Heart left ventricle (tissue), 13 donors: ENCODE measurements at regions not wholly inside any gene's neighbourhood (a gene's known extent, or its start where the extent isn't known, plus 50 kb on each side); places are given as distances from the start of the nearest gene placed in this dataset.

Source experiments
- CTCF ChIP-seq, 12 donors: fragments of 200-600 bp; sonication (generic) in 4 of 12; IDR thresholded peaks; one replicate each; pipeline versions ENCODE4 v1.5.0 to v1.8.0; 2018 to 2022; ENCODE audit warnings: antibody characterized with exemption in 12 of 12, mild to moderate bottlenecking in 5 of 12
- POLR2A ChIP-seq, 2 donors: fragments of 450-650 bp; IDR thresholded peaks; one replicate each; pipeline ENCODE4 v1.6.1; 2017; ENCODE audit warnings: antibody characterized with exemption in 2 of 2, mild to moderate bottlenecking in 2 of 2, moderate library complexity in 2 of 2
- donor health status: ischemic (EF 13 %, LVEDD 7.1; RV severe dilation, severe dysfunction).
- donor health status: DM: no; HTN: yes; CAD: no.
- donor health status: DM: no; HTN: no; CAD: no.
- donor health status: ischemic (EF 25% LVEDD 6.9; RV normal size, moderate dysfunction).
- donor health status: ischemic (EF 25% LVEDD 5.7; RV mildly dilated, moderate dysfunction).
- donor health status: ischemic (EF 35%, LVEDD 5.7; RV mildly dilated, moderate dysfunction).
- donor health status: nonischemic (EF 11% LVEDD 7.7; RV severe dilation, severe dysfunction).
- donor health status: DM: yes; HTN: yes; CAD: no.
- donor health status: PGD.
- donor health status: ischemic (EF 29% LVEDD 5.4; RV normal size, mild dysfunction).
- donor health status: nonischemic (EF 23%, LVEDD 6.1; RV moderate dilation, normal function).

GRCh38 chr6:27065183-27065582 lies 182.3 kb upstream of the PRSS16 start:
- no peak for TF ChIP-seq CTCF (IDR thresholded peaks at IDR 0.05)
- TF ChIP-seq POLR2A (IDR thresholded peaks at IDR 0.05) = no peak
